Stimulated activated CD4-positive, alpha-beta T cell treated with anti-CD3 and anti-CD28 coated beads, Interleukin-15, amount 100 ng/mL, for 24 hours (primary cell): ENCODE measurements at regions not wholly inside any gene's neighbourhood (a gene's known extent, or its start where the extent isn't known, plus 50 kb on each side); places are given as distances from the start of the nearest gene placed in this dataset.
"Not testable (repeated sequence)": the region's sequence is repeated elsewhere in the genome, so short reads cannot be mapped to it uniquely, and the experiment has no call there.

Experiments used
- DNase-seq: peaks from one replicate; pipeline ENCODE4 v3.0.0-alpha.2; 2020

- no peak for DNase-seq
These were observed 198.4 kb upstream of the TENT5A start for GRCh38 chr6:81950877-81951276.

- no peak for DNase-seq
These were observed 196.4 kb upstream of the TENT5A start for GRCh38 chr6:81948861-81949260.

- not testable (repeated sequence) for DNase-seq
These were observed 195.7 kb upstream of the TENT5A start for GRCh38 chr6:81948196-81948595.

- DNase-seq: no peak
These were observed 192.2 kb upstream of the TENT5A start for GRCh38 chr6:81944661-81945060.

GRCh38 chr6:81942842-81943241 lies 190.4 kb upstream of the TENT5A start:
- not testable (repeated sequence) for DNase-seq

GRCh38 chr6:81942067-81942370 lies 189.5 kb upstream of the TENT5A start:
- DNase-seq: no peak

- DNase-seq: no peak
These were observed 188.0 kb upstream of the TENT5A start for GRCh38 chr6:81940451-81940985.

- DNase-seq: no peak
These were observed 187.3 kb upstream of the TENT5A start for GRCh38 chr6:81939766-81940165.

- no peak for DNase-seq
These were observed 186.7 kb upstream of the TENT5A start for GRCh38 chr6:81938991-81939732.

GRCh38 chr6:81938014-81938856 lies 185.8 kb upstream of the TENT5A start:
- DNase-seq: no peak

GRCh38 chr6:81937296-81937937 lies 184.9 kb upstream of the TENT5A start:
- no peak for DNase-seq

GRCh38 chr6:81934936-81935335 lies 182.5 kb upstream of the TENT5A start:
- DNase-seq: no peak

- no peak for DNase-seq
These were observed 181.1 kb upstream of the TENT5A start for GRCh38 chr6:81933608-81934051.

- DNase-seq: no peak
These were observed 180.6 kb upstream of the TENT5A start for GRCh38 chr6:81933089-81933488.

- DNase-seq: not testable (repeated sequence)
These were observed 180.0 kb upstream of the TENT5A start for GRCh38 chr6:81932448-81932847.

- no peak for DNase-seq
These were observed 177.3 kb upstream of the TENT5A start for GRCh38 chr6:81929828-81930227.

GRCh38 chr6:81925201-81925600 lies 172.7 kb upstream of the TENT5A start:
- no peak for DNase-seq

GRCh38 chr6:81909981-81910900 lies 157.8 kb upstream of the TENT5A start:
- DNase-seq: no peak

GRCh38 chr6:81909162-81909561 lies 156.7 kb upstream of the TENT5A start:
- DNase-seq: no peak

- DNase-seq: no peak
These were observed 154.3 kb upstream of the TENT5A start for GRCh38 chr6:81906709-81907204.

- no peak for DNase-seq
These were observed 153.6 kb upstream of the TENT5A start for GRCh38 chr6:81906041-81906440.

- no peak for DNase-seq
These were observed 149.1 kb upstream of the TENT5A start for GRCh38 chr6:81901551-81901966.
